Fibroblast of gingiva (primary cell): ENCODE measurements at regions not wholly inside any gene's neighbourhood (a gene's known extent, or its start where the extent isn't known, plus 50 kb on each side); places are given as distances from the start of the nearest gene placed in this dataset.
"Not testable (repeated sequence)": the region's sequence is repeated elsewhere in the genome, so short reads cannot be mapped to it uniquely, and the experiment has no call there.

ENCODE experiments used
- DNase-seq: peaks from one replicate; pipeline ENCODE4 v3.0.0-alpha.2; 2011; ENCODE audit warnings: low read depth

DNA sequence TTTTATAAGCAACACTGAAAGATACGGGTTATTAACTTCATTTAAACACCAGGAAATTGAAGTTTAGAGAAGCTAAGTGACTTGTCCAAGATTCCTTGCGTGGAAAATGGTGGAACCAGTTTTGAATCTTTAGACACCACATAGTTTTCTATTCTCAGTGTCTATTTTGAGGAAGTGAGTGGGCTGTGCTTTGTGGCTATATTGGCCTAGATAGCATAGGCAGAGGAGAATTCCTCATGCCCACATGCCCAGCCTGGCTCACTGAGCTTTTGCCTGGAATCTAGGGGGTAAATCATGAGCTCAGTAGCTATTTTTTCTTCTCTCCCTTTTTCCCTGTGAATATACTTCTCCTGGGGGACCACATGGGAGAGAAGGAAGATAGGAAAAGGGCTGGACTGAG, 431.3 kb downstream of the HS3ST3B1 start:
- DNase-seq = no peak

DNA sequence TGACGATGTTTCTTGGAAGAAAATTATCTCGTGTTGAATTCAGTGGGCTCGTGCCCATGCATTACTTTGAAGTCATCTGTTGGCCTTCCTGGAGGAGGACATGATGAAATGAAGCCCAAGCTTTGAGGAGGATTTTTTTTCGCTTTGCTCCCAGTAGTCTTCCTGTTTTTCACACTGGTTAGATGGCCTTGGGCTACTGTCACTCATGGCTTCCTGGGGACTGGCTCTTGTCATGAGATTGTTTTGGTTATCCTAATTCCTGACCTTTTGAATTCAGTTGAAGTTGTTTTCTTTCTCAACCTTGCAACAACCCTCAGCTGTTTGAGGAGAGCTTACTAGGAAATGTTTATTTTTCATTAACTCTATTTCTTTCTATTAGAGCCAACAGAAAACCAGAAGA, 430.7 kb downstream of the HS3ST3B1 start:
- peak; percentile 16 for DNase-seq

DNA sequence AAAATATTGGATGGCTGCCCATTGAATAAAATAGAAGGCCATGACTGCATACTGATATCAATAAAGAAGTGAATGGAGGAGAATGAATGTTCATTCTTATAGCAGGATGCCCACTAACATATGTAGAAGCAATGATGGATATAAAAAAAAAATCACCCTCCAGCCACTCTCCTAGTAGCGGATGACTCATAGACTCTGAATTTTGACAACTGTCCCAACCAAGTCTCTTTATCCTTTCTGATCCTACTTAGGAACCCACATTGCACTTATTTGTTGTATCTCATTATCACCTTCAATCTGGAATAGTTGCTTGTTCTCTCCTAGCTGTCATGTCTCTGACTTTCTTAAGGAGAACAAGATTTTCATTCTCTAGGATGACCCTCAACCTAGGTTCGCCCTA, 429.9 kb downstream of the HS3ST3B1 start:
- no peak for DNase-seq

DNA sequence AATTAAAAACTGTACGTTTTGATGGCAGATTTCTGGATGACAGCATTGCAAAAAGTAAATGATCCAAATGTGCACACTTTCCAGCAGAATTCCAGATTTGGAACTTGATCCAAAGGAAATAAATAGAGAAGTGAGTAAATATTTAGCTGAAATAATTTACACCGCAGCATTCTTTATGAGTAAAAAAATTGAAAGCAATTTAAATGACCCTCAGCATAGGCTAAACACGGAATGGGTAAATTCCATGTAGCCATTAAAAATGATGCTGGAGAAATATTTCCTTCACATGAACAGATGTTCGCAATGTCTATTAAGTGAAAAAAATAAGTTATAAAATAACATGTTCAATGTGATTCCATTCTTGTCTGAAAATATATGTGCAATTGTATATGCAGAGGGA, 424.8 kb downstream of the HS3ST3B1 start:
- DNase-seq = peak; percentile 55

DNA sequence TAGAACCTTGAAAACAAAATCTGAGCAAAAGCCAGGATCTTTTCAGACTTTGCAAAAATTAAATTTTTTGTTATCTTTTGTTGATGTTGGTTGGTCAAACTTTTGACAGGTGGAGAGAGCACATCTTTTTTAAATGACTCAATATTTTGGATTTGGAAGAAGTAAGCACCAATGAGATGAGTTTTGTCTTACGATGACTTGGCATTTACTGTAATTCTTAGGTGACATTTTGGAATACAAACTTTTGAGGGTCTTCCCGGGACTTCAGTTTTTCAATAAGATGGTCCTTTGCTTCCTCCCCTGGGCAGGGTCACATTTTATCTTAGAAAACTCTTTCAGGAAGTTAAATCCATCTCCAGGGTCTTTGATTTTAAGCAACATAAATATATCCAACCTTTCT, 423.9 kb downstream of the HS3ST3B1 start:
- no peak for DNase-seq

DNA sequence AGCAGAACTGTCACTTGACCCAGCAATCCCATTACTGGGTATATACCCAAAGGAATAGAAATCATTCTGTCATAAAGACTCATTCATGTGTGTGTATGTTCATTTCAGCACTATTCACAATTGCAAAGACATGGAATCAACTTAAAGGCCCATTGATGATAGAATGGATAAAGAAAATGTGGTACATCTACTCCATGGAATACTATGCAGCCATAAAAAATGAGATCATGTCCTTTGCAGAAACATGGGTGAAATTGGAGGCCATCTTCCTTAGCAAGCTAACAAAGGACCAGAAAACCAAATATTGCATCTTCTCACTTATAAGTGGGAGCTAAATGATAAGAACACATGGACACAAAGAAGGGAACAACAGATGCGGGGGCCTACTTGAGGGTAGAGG, 422.5 kb downstream of the HS3ST3B1 start:
- not testable (repeated sequence) for DNase-seq

DNA sequence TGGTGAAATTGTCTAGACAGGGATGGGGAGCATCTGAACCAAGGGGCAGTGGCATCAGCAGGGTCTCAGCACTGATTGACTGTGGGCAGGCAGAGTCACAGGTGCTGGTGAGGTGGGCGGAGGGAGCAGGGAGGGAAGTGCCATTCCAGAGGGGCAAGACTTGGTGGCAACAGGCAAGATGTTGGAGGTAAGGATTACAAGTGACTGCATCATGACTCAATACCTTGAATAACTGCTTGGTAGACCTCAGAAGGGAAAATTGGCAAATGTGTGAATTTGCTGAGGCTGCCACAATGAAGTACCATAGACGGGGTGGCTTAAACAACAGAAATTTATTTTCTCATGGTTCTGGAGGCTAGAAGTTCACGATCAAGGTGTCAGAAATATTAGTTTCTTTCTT, 419.1 kb downstream of the HS3ST3B1 start:
- DNase-seq = no peak

DNA sequence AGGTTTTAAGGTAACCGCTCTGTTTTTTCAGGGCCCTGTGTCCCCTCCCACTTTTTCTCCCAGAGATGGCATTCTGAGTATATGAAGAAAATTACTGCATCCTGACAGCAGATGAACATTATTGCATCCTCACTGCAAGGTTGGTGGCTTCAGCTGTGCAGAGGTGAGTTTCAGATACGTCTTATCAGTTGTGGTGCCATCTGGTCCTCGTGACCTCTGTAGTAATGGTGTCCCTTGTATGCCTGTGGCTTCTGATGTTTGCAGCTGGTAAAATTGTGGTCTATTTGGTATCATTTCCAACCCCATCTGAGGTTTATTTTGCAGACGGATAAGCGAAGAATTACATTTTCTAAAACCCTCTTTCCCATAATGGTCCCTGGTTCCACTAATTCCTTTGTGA, 417.0 kb downstream of the HS3ST3B1 start:
- DNase-seq = no peak

DNA sequence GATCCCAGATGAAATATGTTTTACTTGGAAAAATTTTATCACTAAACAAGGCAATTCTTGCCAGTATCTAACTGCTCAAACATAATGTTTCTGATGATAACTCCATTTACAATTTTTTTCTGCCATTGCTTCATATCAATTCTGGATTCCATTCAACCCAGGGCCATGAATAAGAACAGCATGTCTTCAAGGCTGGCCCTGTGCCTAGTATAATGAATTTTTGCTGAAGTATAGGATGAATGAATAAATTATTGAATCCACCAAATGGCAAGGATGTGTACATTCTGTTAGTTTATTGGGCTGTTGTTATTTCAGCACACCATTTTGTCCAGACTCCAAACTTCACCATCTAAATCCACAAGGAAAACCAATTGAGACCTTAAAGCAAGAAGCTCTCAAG, 414.7 kb downstream of the HS3ST3B1 start:
- peak; percentile 12 for DNase-seq

DNA sequence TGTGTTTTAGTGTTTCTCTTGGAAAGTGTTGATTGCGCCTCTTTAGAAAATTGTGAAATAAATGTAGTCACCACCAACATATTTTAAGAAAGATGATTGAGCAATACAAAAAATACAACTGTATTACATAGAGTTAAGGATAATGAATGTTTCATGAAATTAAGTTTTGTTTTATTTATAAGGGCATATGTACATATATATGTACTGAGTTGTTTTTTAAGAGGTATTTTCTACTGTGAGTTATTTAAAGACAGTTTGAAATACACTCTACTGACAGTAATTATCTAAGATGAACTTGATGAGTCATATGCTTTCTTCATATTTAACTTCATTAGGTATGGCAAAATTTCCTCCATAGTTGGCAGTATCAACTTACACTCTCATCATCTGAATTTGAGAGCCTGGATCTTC, 411.7 kb downstream of the HS3ST3B1 start:
- peak; percentile 73 for DNase-seq

DNA sequence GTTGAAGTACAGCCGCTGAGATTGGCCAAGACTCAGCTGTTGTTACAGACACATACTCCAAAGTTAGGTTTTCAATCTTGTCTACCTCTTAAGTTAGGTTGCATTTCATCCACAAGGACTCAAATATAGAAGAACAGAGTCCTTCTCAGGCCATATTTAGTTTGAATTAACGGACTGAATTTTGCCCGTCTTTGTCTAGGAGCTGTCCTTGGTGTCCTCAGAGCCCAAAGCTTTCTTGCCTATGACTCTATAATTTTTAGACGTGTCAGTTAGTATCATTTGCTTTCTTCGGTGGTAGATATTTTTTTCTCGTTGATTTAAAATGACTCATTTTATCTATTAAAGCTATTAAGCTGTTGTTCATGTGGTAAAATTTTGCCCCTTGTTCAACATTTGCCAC, 403.2 kb downstream of the HS3ST3B1 start:
- DNase-seq = no peak

DNA sequence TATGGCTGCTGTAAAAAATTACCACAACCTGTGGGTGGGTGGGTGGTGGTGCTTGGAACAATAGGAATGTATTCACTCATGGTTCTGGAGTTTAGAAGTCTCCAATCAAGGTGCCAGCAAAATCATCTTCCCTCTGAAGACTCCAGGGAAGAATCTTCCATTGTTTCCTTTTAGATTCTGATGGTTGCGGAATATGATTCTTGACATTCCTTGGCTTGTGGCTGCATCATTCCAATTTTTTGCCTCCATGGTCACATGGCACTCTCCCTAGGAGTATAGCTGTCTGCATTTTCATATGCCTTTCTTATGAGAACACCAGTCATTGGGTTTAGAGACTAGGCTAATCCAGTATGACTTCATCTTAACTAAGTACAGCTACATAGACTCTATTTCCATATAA, 401.0 kb downstream of the HS3ST3B1 start:
- DNase-seq = no peak

DNA sequence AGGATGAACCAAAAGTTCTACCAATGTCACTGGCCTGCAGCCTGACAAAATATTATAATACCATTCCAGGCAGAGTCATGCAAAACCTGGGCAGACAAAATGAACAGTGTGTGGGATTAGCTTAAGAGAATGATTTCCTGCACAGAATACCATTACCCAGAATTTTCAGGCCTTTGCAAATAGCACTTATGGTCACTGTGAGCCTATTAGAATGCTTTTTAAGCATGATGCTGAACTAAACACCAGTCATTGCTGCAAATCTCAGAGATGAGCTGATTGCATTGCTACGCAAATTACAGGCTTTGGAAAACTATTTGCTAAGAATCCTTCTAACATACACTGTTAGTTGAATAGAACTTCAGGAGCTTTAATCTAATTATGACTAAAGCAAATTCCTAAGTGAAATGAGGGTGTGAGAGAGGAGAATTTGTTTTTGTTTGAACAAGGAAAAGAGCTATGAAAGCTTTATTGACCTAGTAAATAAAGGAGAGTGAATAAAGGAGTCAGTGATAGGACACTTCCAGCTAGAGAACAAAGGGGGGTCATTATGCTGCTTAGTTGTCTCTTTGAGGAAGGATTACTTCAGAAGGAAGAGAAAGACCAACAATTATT, 398.8 kb downstream of the HS3ST3B1 start:
- no peak for DNase-seq

DNA sequence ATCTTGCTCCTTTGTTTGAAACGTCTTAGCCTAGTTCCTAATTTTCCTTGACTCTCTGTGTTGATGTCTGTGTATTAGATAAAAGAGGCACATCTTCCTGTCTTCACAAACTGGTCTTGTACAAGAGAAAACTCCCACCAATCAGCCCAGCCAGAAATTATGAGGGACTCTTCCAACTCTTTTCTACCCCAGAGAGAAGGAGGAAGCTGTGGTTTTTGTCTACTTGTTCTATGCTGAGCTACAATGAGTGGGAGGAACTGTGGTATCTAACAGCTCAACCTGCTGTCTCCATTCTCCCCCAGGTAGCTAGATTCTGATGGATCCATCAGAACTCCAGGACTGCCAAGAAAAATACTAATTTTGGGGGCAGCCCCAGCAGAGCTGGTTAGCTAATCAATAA, 392.5 kb downstream of the HS3ST3B1 start:
- no peak for DNase-seq

DNA sequence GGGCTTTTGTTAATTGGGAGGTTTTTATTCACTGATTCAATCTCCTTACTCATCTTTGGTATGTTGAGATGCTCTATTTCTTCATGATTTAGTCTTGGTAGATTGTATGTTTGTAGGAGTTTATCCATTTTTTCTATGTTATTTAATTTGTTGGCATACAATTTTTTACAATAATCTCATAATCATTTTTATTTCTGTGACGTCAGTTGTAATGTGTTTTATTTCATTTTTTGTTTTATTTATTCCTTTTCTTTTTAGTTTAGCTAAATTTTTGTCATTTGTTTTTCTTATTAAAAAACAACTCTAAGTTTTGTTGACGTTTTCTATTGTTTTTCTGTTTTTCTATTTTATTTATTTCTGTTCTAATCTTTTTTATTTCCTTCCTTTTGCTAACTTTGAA, 389.8 kb downstream of the HS3ST3B1 start:
- no peak for DNase-seq

DNA sequence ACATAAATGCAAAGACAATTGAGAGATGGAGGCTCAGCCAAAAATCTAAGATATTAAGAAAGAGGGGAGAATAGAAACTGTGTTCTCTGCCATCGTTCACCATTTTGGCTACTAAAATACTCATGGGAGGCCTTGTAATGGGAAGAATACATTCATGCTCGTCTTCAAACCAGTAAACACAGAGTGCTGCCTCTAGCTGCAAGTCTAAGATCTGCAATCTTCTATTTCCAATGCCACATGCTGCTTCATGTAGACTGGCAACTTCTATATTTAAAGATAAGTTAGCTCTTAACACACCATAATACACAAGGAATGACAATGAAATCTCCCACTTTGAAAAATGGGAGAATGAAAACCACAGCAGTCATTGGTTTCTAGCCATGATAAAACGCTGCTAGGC, 387.3 kb downstream of the HS3ST3B1 start:
- no peak for DNase-seq

DNA sequence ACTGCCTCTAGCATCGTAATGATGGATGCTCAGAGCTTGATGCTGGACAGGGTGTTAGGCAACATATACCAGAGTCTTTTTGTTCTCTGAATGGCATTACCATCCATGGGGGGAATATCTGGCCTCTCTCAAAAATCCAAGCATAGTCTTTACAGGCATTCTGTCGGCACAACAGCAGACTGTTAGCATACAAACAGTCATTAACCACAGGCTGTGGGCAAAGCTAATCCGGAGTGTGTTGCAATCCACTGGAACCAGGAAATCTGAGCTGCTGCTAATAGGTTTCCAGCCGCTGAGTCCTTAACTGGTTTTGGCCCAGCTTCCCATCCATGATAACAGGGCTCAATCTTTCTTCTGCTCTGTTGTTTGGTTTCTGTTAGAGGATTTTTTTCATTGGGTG, 371.9 kb downstream of the HS3ST3B1 start:
- DNase-seq = peak; percentile 84

DNA sequence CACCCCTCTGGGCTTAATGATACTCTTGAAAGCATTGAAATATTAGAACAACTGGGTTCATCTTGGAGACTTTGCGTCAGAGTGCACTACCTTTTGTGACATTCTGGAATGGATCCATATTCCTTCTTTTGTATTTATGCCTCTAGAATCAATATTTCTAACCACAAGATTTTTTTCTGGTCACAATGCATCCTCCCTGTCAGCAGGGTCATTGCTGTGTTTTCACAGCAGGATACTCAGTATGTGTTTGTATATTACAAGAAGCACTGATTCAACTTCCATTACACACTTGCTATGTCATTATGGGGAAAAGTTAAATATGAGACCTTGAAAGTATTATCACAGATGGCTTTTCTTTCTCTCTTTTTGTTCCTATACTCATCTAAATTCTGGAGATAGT, 370.0 kb downstream of the HS3ST3B1 start:
- DNase-seq = no peak

DNA sequence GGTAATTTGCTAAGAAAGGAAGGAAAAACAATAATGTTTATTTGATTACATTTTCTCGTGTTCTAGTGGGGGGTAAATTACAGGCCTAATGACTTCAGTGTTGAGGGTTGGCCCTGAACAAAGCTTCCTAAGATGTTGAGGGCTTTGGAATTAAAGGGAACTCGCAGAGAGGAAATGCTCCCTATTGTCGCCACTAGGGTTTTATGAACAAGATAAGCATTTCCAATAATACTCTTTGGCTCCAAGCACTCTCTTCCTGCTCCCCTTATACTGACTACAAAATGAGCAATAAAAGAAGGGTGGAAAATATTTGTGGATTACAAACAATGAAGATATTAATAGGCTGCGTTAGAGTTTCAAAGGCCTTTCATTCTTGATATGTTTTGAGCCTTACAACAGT, 363.6 kb downstream of the HS3ST3B1 start:
- DNase-seq = no peak

DNA sequence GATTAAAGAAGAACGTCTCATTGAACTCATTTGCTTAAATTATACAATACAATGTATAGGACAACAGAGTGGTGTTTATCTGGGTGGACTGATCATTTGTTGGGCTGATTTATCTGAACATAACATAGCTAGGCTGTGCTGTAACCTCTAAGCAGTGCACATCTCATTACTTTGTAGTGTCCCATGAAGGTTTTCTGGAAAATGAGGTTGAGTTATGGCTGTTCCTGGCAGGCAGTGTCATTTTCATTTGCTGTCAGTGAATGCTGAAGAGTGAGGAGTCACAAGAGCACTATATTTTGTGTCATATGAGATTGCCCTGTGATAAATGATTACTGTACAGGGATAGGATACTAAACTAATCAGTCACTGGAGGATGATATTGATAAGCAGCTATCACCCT, 340.2 kb downstream of the HS3ST3B1 start:
- DNase-seq = no peak

DNA sequence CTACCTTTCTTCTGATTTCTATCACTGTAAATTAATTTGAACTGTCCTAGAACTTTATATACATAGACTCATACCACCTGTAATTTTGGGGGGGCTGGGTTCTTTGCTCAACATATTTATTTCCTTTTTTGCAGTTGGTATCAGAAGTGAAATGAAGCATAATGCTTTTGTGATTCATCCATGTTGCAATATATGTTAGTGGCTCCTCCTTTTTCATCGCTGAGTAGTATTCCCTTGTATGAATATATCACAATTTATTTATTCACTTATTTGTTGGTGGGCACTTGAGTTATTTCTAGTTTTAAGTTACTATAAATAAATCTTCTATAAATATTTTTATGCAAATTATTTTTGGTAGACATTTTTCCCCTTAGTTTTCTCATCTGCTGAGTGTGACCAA, 336.4 kb downstream of the HS3ST3B1 start:
- no peak for DNase-seq

DNA sequence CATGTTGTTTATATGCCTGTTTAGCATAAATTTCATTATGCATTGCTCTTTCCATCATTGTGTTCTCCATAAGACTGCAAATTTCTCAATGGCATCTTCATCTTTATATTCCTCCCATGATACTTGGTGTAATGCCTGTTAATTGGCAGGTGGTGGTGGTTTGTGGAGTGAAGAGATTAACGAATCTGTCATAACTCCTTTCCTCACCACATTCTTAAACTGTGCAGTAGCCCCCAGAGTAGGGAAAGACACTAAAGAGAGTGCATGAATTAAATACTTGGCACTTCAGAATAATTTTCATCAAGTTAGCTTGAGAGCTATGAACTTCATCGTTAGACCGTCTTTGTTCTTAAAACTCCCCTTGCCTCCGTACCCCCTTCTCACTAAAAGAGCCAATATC, 329.7 kb downstream of the HS3ST3B1 start:
- DNase-seq = no peak

DNA sequence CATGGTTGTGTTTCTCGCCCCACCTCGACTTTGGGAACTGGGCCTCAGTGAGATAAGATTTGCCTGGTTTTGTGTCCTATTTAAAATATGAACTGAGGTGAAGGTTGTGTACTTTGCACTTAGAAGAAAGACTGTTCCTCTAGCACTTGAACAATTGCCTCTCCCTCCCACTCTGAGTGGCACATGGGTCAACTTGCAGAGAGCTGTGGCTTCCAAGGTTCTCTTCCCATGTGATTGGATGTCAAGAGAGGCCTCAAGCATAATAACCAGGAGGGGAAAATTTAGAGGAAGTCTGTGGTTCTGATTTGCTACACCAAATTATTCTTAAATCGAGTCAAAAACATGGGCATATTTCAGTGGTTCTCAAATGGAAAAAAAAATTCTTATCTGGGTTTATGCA, 329.2 kb downstream of the HS3ST3B1 start:
- no peak for DNase-seq

DNA sequence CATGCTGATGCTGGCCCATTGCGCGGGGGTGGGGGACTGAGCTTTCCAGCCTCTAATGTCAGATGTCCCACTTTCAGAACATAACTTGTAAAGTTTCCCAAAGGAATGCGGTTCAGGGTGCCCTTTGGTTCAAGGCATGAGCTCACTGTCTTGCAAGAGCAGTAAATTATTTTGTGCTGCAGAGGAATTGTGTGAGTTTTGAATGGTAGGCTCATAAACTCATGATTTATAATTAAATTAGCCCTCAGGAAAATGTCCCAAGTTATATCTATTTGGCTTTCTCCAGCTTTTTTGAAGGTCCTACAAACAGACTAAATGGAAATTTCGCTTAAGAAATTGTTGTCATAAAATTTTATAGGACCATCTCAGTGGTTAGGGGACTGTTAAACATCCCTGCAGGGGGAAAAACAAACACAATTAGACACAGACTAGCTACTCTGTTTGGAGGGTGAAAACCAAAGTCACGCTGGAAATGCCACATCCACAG, 321.8 kb downstream of the HS3ST3B1 start:
- no peak for DNase-seq
